ENCODE measurements at regions not wholly inside any gene's neighbourhood (a gene's known extent, or its start where the extent isn't known, plus 50 kb on each side); places are given as distances from the start of the nearest gene placed in this dataset.

DNA sequence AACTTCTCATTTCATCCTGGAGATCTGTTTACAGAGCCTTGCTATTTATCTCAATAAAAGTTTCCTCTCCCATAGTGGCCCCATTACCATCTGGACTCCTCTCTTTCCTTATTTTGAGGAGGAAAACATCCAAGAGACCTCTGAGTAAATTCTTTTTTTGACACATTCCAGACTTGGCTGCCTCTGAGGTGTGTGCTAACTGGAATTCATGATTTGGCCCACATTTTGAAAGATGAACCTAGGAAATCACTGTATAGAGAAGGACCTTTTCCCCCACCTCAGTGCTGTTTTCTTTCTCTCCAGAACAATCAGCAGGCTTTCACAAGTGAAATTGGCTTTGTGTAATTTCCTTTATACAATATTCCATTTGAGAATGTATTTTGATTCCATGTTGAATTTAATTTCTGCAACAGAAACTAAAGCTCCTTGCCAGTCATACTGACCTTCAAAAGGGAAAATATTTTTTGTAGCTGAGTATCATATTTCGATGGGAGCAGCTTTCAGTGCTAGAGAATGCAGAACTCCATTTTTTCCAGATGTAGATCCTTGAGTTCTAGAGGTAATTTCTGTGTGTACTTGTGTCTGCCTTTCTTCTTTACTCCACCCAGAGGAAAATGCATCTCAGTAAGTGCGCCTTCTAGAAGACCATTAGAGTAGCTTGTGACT is 244.9 kb upstream of the RGS6 start:
- H3K27me3 Mint-ChIP-seq (ENCODE audit: low read depth), result no peaks in the 10 kb centered on the region
- peaks cover 30% of the 10 kb centered on the region for H3K36me3 Mint-ChIP-seq
- ATAC-seq, result no peak
- no peak overlapping the region for H3K4me3 Mint-ChIP-seq
- H3K4me1 Mint-ChIP-seq, result no peaks in the 10 kb centered on the region
- POLR2A ChIA-PET, result no interaction called here
- H3K9me3 Mint-ChIP-seq, result no peaks in the 10 kb centered on the region
- CTCF ChIA-PET, result no interaction called here
- no peak for DNase-seq (ENCODE audit: low spot score)
- TF ChIP-seq ZNF263 (CRISPR knock-in tag; IDR thresholded peaks at IDR 0.05; ENCODE audit: low read depth) (no peak), KAT7 (CRISPR knock-in tag; IDR thresholded peaks at IDR 0.05; ENCODE audit: borderline replicate concordance) (no peak), GRHL2 (CRISPR knock-in tag; IDR thresholded peaks at IDR 0.05; ENCODE audit: insufficient replicate concordance, severe bottlenecking) (no peak), TP53 (CRISPR knock-in tag; IDR thresholded peaks at IDR 0.05) (no peak), TCF7 (CRISPR knock-in tag; IDR thresholded peaks at IDR 0.05; ENCODE audit: low read depth) (no peak), ZNF671 (CRISPR knock-in tag; IDR thresholded peaks at IDR 0.05) (no peak), CREM (CRISPR knock-in tag; IDR thresholded peaks at IDR 0.05) (no peak), NFATC4 (CRISPR knock-in tag; IDR thresholded peaks at IDR 0.05) (no peak), ZNF416 (CRISPR knock-in tag; IDR thresholded peaks at IDR 0.05) (no peak), CREB1 (CRISPR knock-in tag; IDR thresholded peaks at IDR 0.05) (no peak), HMGA2 (CRISPR knock-in tag; IDR thresholded peaks at IDR 0.05) (no peak), SOX15 (CRISPR knock-in tag; IDR thresholded peaks at IDR 0.05) (no peak)
- TF ChIP-seq, protein P1, sequence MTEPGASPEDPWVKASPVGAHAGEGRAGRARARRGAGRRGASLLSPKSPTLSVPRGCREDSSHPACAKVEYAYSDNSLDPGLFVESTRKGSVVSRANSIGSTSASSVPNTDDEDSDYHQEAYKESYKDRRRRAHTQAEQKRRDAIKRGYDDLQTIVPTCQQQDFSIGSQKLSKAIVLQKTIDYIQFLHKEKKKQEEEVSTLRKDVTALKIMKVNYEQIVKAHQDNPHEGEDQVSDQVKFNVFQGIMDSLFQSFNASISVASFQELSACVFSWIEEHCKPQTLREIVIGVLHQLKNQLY (CRISPR knock-in tag; IDR thresholded peaks at IDR 0.05), result no peak
- TF ChIP-seq, protein P2, sequence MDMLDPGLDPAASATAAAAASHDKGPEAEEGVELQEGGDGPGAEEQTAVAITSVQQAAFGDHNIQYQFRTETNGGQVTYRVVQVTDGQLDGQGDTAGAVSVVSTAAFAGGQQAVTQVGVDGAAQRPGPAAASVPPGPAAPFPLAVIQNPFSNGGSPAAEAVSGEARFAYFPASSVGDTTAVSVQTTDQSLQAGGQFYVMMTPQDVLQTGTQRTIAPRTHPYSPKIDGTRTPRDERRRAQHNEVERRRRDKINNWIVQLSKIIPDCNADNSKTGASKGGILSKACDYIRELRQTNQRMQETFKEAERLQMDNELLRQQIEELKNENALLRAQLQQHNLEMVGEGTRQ (CRISPR knock-in tag; IDR thresholded peaks at IDR 0.05), result no peak
- TF ChIP-seq, protein P3, sequence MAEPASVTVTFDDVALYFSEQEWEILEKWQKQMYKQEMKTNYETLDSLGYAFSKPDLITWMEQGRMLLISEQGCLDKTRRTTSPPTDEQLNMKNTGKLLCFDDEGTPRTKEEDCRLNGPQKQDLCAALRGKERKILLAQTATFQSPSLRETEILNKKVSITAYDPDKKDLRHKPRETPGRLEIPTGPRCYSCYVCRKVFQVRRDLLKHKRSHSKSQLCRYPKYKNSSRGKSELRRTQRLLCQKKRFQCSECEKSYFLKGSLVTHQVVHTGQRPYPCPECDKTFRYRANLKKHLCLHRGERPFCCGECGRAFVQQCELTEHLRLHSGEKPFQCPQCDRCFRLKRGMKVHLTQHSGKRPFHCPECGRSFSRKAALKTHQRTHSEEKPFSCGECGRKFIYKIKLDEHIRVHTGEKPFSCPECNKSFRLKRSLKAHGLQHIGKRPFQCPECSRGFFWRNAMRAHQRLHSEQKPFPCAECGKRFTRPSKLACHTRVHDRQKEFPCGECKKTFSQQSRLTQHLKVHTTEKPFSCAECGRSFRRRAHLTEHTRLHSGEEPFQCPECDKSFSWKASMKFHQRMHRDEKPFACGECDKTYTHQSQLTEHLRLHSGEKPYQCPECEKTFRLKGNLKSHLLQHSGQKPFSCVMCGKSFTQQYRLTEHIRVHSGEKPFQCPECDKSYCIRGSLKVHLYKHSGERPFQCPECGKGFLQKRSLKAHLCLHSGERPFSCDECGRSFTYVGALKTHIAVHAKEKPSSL (CRISPR knock-in tag; conservative IDR thresholded peaks at IDR 0.05), result no peak
- TF ChIP-seq, protein P4, sequence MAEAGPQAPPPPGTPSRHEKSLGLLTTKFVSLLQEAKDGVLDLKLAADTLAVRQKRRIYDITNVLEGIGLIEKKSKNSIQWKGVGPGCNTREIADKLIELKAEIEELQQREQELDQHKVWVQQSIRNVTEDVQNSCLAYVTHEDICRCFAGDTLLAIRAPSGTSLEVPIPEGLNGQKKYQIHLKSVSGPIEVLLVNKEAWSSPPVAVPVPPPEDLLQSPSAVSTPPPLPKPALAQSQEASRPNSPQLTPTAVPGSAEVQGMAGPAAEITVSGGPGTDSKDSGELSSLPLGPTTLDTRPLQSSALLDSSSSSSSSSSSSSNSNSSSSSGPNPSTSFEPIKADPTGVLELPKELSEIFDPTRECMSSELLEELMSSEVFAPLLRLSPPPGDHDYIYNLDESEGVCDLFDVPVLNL (CRISPR knock-in tag; IDR thresholded peaks at IDR 0.05; ENCODE audit: borderline replicate concordance, low read depth), result no peak
- TF ChIP-seq, protein P5, sequence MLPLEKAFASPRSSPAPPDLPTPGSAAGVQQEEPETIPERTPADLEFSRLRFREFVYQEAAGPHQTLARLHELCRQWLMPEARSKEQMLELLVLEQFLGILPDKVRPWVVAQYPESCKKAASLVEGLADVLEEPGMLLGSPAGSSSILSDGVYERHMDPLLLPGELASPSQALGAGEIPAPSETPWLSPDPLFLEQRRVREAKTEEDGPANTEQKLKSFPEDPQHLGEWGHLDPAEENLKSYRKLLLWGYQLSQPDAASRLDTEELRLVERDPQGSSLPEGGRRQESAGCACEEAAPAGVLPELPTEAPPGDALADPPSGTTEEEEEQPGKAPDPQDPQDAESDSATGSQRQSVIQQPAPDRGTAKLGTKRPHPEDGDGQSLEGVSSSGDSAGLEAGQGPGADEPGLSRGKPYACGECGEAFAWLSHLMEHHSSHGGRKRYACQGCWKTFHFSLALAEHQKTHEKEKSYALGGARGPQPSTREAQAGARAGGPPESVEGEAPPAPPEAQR (CRISPR knock-in tag; IDR thresholded peaks at IDR 0.05), result no peak
- TF ChIP-seq, protein P6, sequence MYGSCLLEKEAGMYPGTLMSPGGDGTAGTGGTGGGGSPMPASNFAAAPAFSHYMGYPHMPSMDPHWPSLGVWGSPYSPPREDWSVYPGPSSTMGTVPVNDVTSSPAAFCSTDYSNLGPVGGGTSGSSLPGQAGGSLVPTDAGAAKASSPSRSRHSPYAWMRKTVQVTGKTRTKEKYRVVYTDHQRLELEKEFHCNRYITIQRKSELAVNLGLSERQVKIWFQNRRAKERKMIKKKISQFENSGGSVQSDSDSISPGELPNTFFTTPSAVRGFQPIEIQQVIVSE (CRISPR knock-in tag; IDR thresholded peaks at IDR 0.05; ENCODE audit: borderline replicate concordance), result no peak
- TF ChIP-seq, protein P7, sequence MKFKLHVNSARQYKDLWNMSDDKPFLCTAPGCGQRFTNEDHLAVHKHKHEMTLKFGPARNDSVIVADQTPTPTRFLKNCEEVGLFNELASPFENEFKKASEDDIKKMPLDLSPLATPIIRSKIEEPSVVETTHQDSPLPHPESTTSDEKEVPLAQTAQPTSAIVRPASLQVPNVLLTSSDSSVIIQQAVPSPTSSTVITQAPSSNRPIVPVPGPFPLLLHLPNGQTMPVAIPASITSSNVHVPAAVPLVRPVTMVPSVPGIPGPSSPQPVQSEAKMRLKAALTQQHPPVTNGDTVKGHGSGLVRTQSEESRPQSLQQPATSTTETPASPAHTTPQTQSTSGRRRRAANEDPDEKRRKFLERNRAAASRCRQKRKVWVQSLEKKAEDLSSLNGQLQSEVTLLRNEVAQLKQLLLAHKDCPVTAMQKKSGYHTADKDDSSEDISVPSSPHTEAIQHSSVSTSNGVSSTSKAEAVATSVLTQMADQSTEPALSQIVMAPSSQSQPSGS (CRISPR knock-in tag; IDR thresholded peaks at IDR 0.05; ENCODE audit: borderline replicate concordance, low read depth), result no peak
- H3K27ac Mint-ChIP-seq, result no peak overlapping the region

All from WTC11 (cell line).